ENCODE measurements at regions not wholly inside any gene's neighbourhood (a gene's known extent, or its start where the extent isn't known, plus 50 kb on each side); places are given as distances from the start of the nearest gene placed in this dataset.

- H3K4me3 ChIP-seq (ENCODE audit: low read length), result no peak overlapping the region
- no peak for ATAC-seq
- no peak for DNase-seq
- intact Hi-C loops (cut with DNase I), result no loop called here
- H3K27ac ChIP-seq (ENCODE audit: low read length), result no peak overlapping the region
- no peaks in the 10 kb centered on the region for H3K27me3 ChIP-seq (ENCODE audit: control insufficient read depth, insufficient read depth)
- peaks cover 15% of the 10 kb centered on the region for H3K4me1 ChIP-seq (ENCODE audit: control insufficient read depth, insufficient read depth, low read length)
- no peaks in the 10 kb centered on the region for H3K9me3 ChIP-seq (ENCODE audit: control insufficient read depth, low read length)
- 9% methylated on average over 1 of the region's 1 CpG for WGBS
Observed at GRCh38 chr5:81848362-81848880, 97.5 kb upstream of the SSBP2 start.

GRCh38 chr5:81846301-81846700 lies 95.4 kb upstream of the SSBP2 start:
- intact Hi-C loops (cut with DNase I), result no loop called here
- ATAC-seq, result no peak
- peaks cover 9% of the 10 kb centered on the region for H3K4me1 ChIP-seq (ENCODE audit: control insufficient read depth, insufficient read depth, low read length)

GRCh38 chr5:81843845-81844244 lies 92.9 kb upstream of the SSBP2 start:
- Histone ChIP-seq H3K4me1 (ENCODE audit: control insufficient read depth, insufficient read depth, low read length) (no peaks in the 10 kb centered on the region), H3K27ac (ENCODE audit: low read length) (no peak overlapping the region), H3K9me3 (ENCODE audit: control insufficient read depth, low read length) (no peaks in the 10 kb centered on the region), H3K27me3 (ENCODE audit: control insufficient read depth, insufficient read depth) (no peaks in the 10 kb centered on the region), H3K4me3 (ENCODE audit: low read length) (no peak overlapping the region)
- 86% methylated on average over 2 of the region's 2 CpGs for WGBS
- ATAC-seq (no peak), DNase-seq (no peak)
- intact Hi-C loops (cut with DNase I), result no loop called here

More at GRCh38 chr5:81846301-81846700, 95.4 kb upstream of the SSBP2 start:
- Histone ChIP-seq H3K27ac (ENCODE audit: low read length) (no peak overlapping the region), H3K27me3 (ENCODE audit: control insufficient read depth, insufficient read depth) (no peaks in the 10 kb centered on the region), H3K9me3 (ENCODE audit: control insufficient read depth, low read length) (no peaks in the 10 kb centered on the region), H3K4me3 (ENCODE audit: low read length) (no peak overlapping the region)
- 83% methylated on average over 1 of the region's 1 CpG for WGBS
- no peak for DNase-seq

GRCh38 chr5:81842795-81843398 lies 92.0 kb upstream of the SSBP2 start:
- ATAC-seq (no peak), DNase-seq (no peak)
- Histone ChIP-seq H3K9me3 (ENCODE audit: control insufficient read depth, low read length) (no peaks in the 10 kb centered on the region), H3K4me1 (ENCODE audit: control insufficient read depth, insufficient read depth, low read length) (no peaks in the 10 kb centered on the region), H3K27me3 (ENCODE audit: control insufficient read depth, insufficient read depth) (no peaks in the 10 kb centered on the region), H3K27ac (ENCODE audit: low read length) (no peak overlapping the region), H3K4me3 (ENCODE audit: low read length) (no peak overlapping the region)
- intact Hi-C loops (cut with DNase I), result no loop called here
- whole genome bisulfite sequencing, result 64% methylated on average over 6 of the region's 6 CpGs

GRCh38 chr5:81839034-81839433 lies 88.1 kb upstream of the SSBP2 start:
- no peak overlapping the region for H3K27ac ChIP-seq (ENCODE audit: low read length)
- no peaks in the 10 kb centered on the region for H3K9me3 ChIP-seq (ENCODE audit: control insufficient read depth, low read length)
- H3K4me1 ChIP-seq (ENCODE audit: control insufficient read depth, insufficient read depth, low read length), result no peaks in the 10 kb centered on the region
- DNase-seq, result no peak
- WGBS, result 78% methylated on average over 3 of the region's 3 CpGs
- ATAC-seq, result no peak
- H3K4me3 ChIP-seq (ENCODE audit: low read length), result no peak overlapping the region
- H3K27me3 ChIP-seq (ENCODE audit: control insufficient read depth, insufficient read depth), result no peaks in the 10 kb centered on the region
- intact Hi-C loops (cut with DNase I), result loop anchor here in 1 of 4 donors (5.0 kb wide), 1 partner anchor 42 kb away; no protein-coding TSS in a partner anchor

- 76% methylated on average over 2 of the region's 2 CpGs for WGBS
- intact Hi-C loops (cut with DNase I), result loop anchor here in 1 of 4 donors (5.0 kb wide), 1 partner anchor 41 kb away; no protein-coding TSS in a partner anchor
Observed at GRCh38 chr5:81838307-81838906, 87.5 kb upstream of the SSBP2 start.

GRCh38 chr5:81837667-81838306 lies 86.9 kb upstream of the SSBP2 start:
- no peak for ATAC-seq

More at GRCh38 chr5:81838307-81838906, 87.5 kb upstream of the SSBP2 start:
- peak; percentile 66 to 80 for ATAC-seq
- H3K27ac ChIP-seq (ENCODE audit: low read length), result no peak overlapping the region
- H3K9me3 ChIP-seq (ENCODE audit: control insufficient read depth, low read length), result no peaks in the 10 kb centered on the region
- H3K4me1 ChIP-seq (ENCODE audit: control insufficient read depth, insufficient read depth, low read length), result no peaks in the 10 kb centered on the region
- DNase-seq, result no peak
- no peaks in the 10 kb centered on the region for H3K27me3 ChIP-seq (ENCODE audit: control insufficient read depth, insufficient read depth)
- H3K4me3 ChIP-seq (ENCODE audit: low read length), result no peak overlapping the region

GRCh38 chr5:81835814-81836367 lies 85.0 kb upstream of the SSBP2 start:
- no peaks in the 10 kb centered on the region for H3K4me1 ChIP-seq (ENCODE audit: control insufficient read depth, insufficient read depth, low read length)
- no peaks in the 10 kb centered on the region for H3K9me3 ChIP-seq (ENCODE audit: control insufficient read depth, low read length)
- WGBS, result 59% methylated on average over 4 of the region's 4 CpGs
- no peak overlapping the region for H3K27ac ChIP-seq (ENCODE audit: low read length)
- intact Hi-C loops (cut with DNase I), result loop anchor here in 1 of 4 donors (5.0 kb wide), 1 partner anchor 39 kb away; no protein-coding TSS in a partner anchor
- ATAC-seq (no peak), DNase-seq (no peak)
- H3K27me3 ChIP-seq (ENCODE audit: control insufficient read depth, insufficient read depth), result no peaks in the 10 kb centered on the region
- no peak overlapping the region for H3K4me3 ChIP-seq (ENCODE audit: low read length)

More at GRCh38 chr5:81837667-81838306, 86.9 kb upstream of the SSBP2 start:
- Histone ChIP-seq H3K27ac (ENCODE audit: low read length) (no peak overlapping the region), H3K4me3 (ENCODE audit: low read length) (no peak overlapping the region), H3K4me1 (ENCODE audit: control insufficient read depth, insufficient read depth, low read length) (no peaks in the 10 kb centered on the region), H3K9me3 (ENCODE audit: control insufficient read depth, low read length) (no peaks in the 10 kb centered on the region), H3K27me3 (ENCODE audit: control insufficient read depth, insufficient read depth) (no peaks in the 10 kb centered on the region)
- intact Hi-C loops (cut with DNase I), result loop anchor here in 1 of 4 donors (5.0 kb wide), 1 partner anchor 40 kb away; no protein-coding TSS in a partner anchor
- 91% methylated on average over 4 of the region's 4 CpGs for WGBS
- no peak for DNase-seq

GRCh38 chr5:81834021-81834660 lies 83.2 kb upstream of the SSBP2 start:
- intact Hi-C loops (cut with DNase I), result no loop called here
- ATAC-seq (no peak), DNase-seq (no peak)
- Histone ChIP-seq H3K9me3 (ENCODE audit: control insufficient read depth, low read length) (no peaks in the 10 kb centered on the region), H3K27ac (ENCODE audit: low read length) (no peak overlapping the region), H3K4me3 (ENCODE audit: low read length) (no peak overlapping the region), H3K27me3 (ENCODE audit: control insufficient read depth, insufficient read depth) (no peaks in the 10 kb centered on the region), H3K4me1 (ENCODE audit: control insufficient read depth, insufficient read depth, low read length) (no peaks in the 10 kb centered on the region)
- WGBS, result 91% methylated on average over 11 of the region's 11 CpGs

GRCh38 chr5:81830596-81830995 lies 79.7 kb upstream of the SSBP2 start:
- intact Hi-C loops (cut with DNase I), result no loop called here

More at GRCh38 chr5:81830596-81830995, 79.7 kb upstream of the SSBP2 start:
- no peak overlapping the region for H3K4me3 ChIP-seq (ENCODE audit: low read length)
- no peaks in the 10 kb centered on the region for H3K9me3 ChIP-seq (ENCODE audit: control insufficient read depth, low read length)
- no peak overlapping the region for H3K27ac ChIP-seq (ENCODE audit: low read length)
- DNase-seq (no peak), ATAC-seq (no peak)
- WGBS, result 64% methylated on average over 2 of the region's 2 CpGs
- no peaks in the 10 kb centered on the region for H3K27me3 ChIP-seq (ENCODE audit: control insufficient read depth, insufficient read depth)
- no peaks in the 10 kb centered on the region for H3K4me1 ChIP-seq (ENCODE audit: control insufficient read depth, insufficient read depth, low read length)
